GM19467 (cell line): ENCODE measurements at regions not wholly inside any gene's neighbourhood (a gene's known extent, or its start where the extent isn't known, plus 50 kb on each side); places are given as distances from the start of the nearest gene placed in this dataset.
"Not testable (repeated sequence)": the region's sequence is repeated elsewhere in the genome, so short reads cannot be mapped to it uniquely, and the experiment has no call there.

Experiments used
- ATAC-seq: cut with Tn5 transposase; IDR thresholded peaks from one replicate; pipeline ENCODE4 v1.9.1; 2021; ENCODE audit warnings: mild to moderate bottlenecking, moderate library complexity; ENCODE audit not compliant: unreplicated experiment

- ATAC-seq, result no peak
Measured at GRCh38 chr10:125257521-125258108, 97.3 kb upstream of the CTBP2 start.

DNA sequence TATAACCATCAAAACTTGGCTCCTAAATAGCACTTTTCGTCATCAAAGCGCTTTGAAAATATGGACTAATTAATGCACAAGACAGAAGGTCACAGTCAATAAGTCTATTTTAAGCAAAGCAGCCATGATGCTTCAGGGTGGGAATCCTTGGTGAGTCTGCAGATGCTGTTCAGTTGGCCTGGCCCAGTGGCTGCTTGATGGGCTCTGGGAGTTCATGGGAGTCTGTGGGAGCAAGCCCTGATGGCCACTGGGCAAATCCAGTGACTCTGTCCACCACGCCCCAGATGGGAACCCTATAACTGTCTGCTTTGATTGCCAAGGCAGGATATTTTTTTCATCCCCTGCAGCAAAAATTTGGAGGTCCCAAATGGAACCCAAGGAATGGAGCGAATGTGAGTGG, 95.7 kb upstream of the CTBP2 start:
- no peak for ATAC-seq

- no peak for ATAC-seq
Measured at GRCh38 chr10:125252937-125253336, 92.6 kb upstream of the CTBP2 start.

DNA sequence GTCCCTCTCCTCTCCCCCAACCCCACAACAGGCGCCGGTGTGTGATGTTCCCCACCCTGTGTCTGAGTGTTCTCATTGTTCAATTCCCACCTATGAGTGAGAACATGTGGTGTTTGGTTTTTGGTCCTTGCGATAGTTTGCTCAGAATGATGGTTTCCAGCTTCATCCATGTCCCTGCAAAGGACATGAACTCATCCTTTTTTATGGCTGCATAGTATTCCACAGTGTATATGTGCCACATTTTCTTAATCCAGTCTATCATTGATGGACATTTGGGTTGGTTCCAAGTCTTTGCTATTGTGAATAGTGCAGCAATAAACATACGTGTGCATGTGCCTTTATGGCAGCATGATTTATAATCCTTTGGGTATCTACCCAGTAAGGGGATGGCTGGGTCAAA, 90.5 kb upstream of the CTBP2 start:
- not testable (repeated sequence) for ATAC-seq

GRCh38 chr10:125249948-125250347, 89.6 kb upstream of the CTBP2 start:
- ATAC-seq, result no peak

DNA sequence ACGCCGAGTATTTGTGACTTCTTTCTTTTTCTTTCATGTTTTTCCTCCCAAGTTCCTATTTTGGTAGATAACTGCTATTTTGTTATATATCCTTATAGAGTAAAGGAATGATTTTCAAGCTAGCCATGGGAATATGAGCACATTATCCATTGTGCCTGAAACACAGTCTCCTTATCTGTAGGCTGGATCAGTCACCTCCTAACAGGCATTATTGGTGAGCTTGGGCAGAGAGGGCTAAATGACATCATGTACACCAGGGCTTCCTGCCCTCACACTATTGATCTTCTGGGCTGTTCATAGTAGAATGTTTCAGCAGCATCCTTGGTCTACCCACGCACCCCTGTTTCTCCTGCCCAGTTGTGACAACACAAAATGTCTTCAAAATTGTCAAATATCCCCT, 88.1 kb upstream of the CTBP2 start:
- no peak for ATAC-seq

- ATAC-seq, result no peak
Measured at GRCh38 chr10:125247576-125247975, 87.2 kb upstream of the CTBP2 start.

DNA sequence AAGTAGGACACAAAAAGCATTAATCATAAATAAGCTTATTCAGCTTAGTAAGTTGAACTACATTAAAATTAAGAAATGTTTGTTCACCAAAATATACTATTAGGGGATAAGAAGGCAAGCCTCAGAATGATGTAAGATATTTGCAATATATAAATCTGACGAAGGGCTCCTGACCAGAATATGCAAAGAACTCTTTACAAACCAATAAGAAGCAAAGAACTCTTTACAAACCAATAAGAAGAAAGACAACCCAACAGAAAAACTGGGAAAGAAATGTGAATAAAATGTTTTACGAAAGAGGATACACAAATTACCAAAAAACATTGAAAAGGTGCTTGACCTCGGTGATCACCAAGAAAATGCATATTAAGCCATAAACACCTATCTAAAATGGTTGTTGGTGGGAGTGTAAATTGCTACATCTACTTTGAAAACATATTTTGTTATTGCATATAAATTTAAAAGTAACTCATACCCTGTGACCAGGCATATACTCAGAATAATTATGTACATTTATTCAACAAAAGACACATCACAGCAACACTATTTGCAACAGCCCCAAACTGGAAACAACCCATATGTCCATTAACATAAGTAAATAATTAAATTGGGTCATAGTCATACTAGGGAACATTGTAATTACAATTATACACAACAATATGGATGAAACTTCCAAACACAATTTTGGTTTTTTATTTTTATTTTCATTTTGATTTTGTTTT, 83.3 kb upstream of the CTBP2 start:
- ATAC-seq, result no peak

- no peak for ATAC-seq
Measured at GRCh38 chr10:125238682-125239081, 78.3 kb upstream of the CTBP2 start.

GRCh38 chr10:125236091-125236490, 75.7 kb upstream of the CTBP2 start:
- no peak for ATAC-seq

GRCh38 chr10:125235093-125236069, 75.0 kb upstream of the CTBP2 start:
- ATAC-seq, result no peak

DNA sequence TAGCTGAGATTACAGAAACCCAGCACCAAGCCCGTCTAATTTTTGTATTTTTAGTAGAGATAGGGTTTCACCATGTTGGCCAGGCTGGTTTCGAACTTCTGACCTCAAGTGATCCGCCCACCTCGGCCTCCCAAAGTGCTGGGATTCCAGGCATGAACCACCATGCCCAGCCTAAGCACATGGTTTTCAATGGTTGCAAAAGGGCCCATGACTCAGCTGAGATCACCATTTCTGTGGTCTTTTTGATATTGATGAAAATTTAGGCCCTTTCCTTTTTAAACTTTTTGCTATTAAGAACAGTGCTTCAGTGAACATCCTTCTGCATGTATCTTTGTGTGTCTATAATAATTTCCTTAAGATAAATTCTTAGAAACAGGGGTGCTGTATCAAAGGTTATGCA, 74.2 kb upstream of the CTBP2 start:
- not testable (repeated sequence) for ATAC-seq

- ATAC-seq, result no peak
Measured at GRCh38 chr10:125233726-125234125, 73.4 kb upstream of the CTBP2 start.

DNA sequence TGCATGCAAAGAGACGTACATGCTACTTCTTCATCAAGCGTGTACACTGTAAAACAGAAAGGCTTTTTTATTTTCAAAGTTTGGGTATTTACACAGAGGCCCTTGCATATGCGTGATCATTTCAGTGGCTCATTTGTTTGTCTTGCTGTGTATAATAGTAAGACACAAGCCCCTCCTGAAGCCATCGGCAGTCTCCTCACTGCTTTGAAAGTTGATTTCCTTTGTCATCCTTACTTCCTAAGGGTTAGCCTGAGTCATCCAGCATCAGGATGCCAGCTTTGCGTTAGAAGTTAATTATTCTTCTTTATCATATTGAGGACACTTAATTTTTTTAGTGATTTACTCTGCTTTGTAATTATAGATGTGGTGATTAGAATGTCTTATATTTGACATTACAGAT, 72.5 kb upstream of the CTBP2 start:
- no peak for ATAC-seq

- no peak for ATAC-seq
Measured at GRCh38 chr10:125231813-125232475, 71.6 kb upstream of the CTBP2 start.

DNA sequence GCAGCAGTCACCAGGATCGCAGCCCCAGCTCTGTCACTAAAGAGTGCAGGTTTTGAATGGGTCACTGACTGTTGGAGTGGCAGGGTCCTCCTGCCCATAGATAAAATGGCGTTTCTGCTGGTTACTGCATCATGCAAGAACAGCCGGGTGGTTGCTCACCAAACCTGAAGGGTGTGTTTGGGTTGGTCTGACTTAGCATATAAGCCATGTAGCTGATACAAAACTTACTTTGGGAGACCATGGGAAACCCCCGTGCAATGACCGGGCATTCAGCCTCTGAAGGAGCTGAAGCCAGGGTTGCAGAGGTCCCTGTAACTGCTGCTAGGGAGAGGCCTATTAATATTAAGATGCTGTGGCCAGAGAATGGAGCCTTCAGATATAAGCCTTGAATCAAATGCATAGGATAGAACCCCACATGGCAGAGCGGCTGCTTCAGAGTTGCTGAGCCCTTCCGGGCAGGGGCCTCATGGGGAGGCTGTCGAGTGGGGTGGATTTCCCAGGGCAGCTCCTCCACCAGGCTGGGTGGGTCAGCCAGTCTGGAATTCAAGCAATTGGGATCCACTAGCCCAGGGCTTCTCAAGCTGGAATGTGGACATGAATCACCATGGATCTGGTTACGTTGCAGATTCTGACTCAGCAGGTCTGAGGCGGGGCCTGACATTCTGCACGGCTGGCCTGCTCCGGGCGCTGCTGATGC, 70.9 kb upstream of the CTBP2 start:
- no peak for ATAC-seq

- ATAC-seq, result no peak
Measured at GRCh38 chr10:125230251-125230650, 69.9 kb upstream of the CTBP2 start.

GRCh38 chr10:125228245-125228940, 68.0 kb upstream of the CTBP2 start:
- ATAC-seq, result not testable (repeated sequence)

GRCh38 chr10:125227546-125227945, 67.2 kb upstream of the CTBP2 start:
- ATAC-seq, result no peak

GRCh38 chr10:125226823-125227222, 66.5 kb upstream of the CTBP2 start:
- ATAC-seq, result no peak
